ENCODE measurements at regions not wholly inside any gene's neighbourhood (a gene's known extent, or its start where the extent isn't known, plus 50 kb on each side); places are given as distances from the start of the nearest gene placed in this dataset.

DNA sequence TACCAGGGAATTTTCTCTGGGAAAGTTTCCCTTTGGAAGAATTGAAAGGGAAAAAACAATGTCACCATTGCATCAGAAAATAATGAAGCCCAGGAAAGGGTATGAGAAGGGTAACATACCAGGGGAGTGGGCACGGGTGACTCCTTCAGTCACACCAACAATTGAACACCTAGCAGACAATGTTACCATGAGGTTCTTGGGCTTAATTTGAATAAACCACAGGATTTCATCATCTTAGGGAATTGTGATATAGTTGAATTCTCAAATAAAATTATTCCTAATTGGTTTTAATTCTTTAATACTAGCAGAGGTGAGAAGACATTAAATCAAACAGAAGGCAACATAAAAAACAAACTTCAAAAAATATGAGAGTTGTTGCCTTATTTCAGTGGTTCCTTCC lies 73.7 kb upstream of the RREB1 start:
- TF ChIP-seq, protein P1, sequence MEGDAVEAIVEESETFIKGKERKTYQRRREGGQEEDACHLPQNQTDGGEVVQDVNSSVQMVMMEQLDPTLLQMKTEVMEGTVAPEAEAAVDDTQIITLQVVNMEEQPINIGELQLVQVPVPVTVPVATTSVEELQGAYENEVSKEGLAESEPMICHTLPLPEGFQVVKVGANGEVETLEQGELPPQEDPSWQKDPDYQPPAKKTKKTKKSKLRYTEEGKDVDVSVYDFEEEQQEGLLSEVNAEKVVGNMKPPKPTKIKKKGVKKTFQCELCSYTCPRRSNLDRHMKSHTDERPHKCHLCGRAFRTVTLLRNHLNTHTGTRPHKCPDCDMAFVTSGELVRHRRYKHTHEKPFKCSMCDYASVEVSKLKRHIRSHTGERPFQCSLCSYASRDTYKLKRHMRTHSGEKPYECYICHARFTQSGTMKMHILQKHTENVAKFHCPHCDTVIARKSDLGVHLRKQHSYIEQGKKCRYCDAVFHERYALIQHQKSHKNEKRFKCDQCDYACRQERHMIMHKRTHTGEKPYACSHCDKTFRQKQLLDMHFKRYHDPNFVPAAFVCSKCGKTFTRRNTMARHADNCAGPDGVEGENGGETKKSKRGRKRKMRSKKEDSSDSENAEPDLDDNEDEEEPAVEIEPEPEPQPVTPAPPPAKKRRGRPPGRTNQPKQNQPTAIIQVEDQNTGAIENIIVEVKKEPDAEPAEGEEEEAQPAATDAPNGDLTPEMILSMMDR (IDR thresholded peaks at IDR 0.05) = no peak

DNA sequence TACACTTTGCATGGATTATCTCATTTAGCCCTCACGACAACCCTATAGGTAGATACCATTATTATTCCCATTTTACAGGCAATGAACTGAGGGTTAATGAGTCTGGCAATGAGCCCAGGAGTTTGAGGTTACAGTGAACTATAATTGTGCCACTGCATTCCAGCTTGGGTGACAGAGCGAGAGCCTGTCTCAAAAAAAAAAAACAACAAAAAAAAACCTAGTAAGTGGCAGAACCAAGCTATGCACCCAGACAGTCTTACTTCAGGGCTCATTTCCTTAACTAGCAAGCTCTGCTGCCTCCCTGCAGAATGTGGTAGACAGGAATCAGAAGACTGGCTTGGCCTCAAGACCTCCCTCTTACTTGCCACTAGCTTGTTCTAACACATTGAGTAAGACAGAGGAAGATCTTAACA lies 71.9 kb upstream of the RREB1 start:
- TF ChIP-seq, protein P1 (IDR thresholded peaks at IDR 0.05) = no peak

GRCh38 chr6:7041511-7042026 lies 66.2 kb upstream of the RREB1 start:
- TF ChIP-seq, protein P1 (IDR thresholded peaks at IDR 0.05) = no peak

DNA sequence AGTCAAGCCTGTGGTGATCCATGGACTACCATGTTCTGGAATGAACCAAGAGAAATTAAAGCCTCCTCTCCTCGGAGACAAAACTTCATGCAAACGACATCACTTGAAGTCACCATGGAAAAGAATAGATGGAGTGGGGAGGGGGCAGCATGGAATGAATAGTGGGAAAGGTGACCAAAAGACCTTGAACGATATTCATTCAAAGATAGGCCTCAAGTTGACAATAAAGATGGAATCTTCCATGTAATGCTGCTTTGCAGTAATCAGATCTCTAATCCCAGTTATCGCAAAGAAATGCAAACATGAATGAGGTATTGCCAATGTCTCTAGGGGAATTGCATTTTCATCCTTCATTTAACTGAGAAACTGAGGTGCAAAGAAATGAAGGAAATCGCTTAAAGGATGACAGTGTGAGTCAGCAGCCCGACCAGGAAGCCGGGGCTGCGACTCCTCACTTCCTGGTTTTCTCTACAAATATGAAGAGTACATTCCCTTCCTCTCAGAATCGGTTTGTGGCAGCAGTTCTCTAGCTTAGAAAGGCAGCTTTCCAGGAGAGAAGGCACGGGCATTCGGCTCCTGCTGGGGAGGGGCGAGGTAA lies 65.6 kb upstream of the RREB1 start:
- TF ChIP-seq, protein P1 (IDR thresholded peaks at IDR 0.05) = no peak

DNA sequence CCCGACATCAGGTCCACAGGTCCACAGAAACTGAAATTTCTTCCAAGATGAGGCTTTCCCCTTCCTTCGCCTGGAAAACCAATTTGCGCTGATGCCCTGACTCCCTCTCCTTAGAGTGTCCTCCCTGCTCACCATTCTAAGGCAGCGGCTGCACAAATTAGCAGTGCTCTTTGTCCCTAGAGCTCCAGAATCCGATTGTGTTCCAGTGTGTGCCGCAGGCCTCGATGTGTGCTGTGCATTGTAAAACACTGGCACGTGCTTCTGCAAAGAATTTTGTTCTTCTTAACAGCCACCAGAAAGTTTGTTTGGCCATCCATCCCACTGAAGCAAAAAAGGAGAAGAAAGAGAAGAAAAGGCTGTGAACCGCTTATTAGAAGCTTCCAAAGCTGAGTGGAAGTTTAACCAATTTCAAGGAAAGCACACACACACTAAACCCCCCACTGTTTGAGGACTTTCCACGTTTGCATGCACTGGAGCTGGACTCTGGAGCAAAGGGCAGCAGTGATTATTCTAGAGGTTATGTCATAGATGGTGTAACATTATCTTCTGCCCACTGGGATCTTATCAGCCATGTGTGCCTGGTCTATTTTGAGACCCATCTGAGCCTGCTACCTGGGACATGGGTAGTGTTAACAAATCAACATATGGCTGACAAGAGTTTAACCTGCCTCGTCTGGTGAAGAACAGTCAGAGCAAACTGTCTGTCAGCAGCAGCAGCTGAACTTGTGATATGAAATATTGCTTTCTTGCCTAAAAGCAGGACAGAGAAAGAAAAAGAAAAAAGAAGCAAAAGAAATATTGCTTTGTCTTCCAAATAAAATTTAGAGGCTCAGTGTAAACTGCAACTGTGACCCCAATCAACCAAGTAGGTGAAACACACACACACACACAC lies 64.9 kb upstream of the RREB1 start:
- TF ChIP-seq, protein P1 (IDR thresholded peaks at IDR 0.05) = no peak

GRCh38 chr6:7045331-7045730 lies 62.4 kb upstream of the RREB1 start:
- TF ChIP-seq, protein P1 (IDR thresholded peaks at IDR 0.05) = no peak

GRCh38 chr6:7045746-7046145 lies 62.0 kb upstream of the RREB1 start:
- TF ChIP-seq, protein P1 (IDR thresholded peaks at IDR 0.05) = no peak
